ENCODE measurements at regions not wholly inside any gene's neighbourhood (a gene's known extent, or its start where the extent isn't known, plus 50 kb on each side); places are given as distances from the start of the nearest gene placed in this dataset.
A peak's percentile ranks its signal among the peaks of the same experiment; 100 is the strongest.

- Histone ChIP-seq H3K9me1 (ENCODE audit: insufficient read depth, low read length) (peaks cover 4% of the 10 kb centered on the region), H3K18ac (ENCODE audit: low read depth, low read length) (no peak overlapping the region), H3K36me3 (ENCODE audit: control insufficient read depth, insufficient read depth, low read length) (peaks cover 5% of the 10 kb centered on the region), H3K27me3 (ENCODE audit: control insufficient read depth, insufficient read depth, low read length) (no peaks in the 10 kb centered on the region), H4K5ac (ENCODE audit: low read depth, low read length) (no peak overlapping the region), H2BK120ac (ENCODE audit: low read depth, low read length) (no peak overlapping the region), H4K8ac (ENCODE audit: low read depth in 2 of 2, low read length in 2 of 2) (no peak overlapping the region), H3K4me2 (ENCODE audit: low read depth, low read length) (no peak overlapping the region), H3K9ac (ENCODE audit: low read depth, low read length) (no peak overlapping the region), H3K27ac (ENCODE audit: insufficient read depth, low read length) (no peak overlapping the region), H2AK9ac (replicated peaks; ENCODE audit: low read depth, low read length, poor library complexity) (no peak overlapping the region), H3K79me1 (ENCODE audit: low read depth in 1 of 2, low read length in 2 of 2) (peaks cover 31 to 53% of the 10 kb centered on the region in 2 experiments), H3K23ac (ENCODE audit: low read depth, low read length) (peak overlapping the region; percentile 41), H3K4me1 (ENCODE audit: control insufficient read depth, insufficient read depth, low read length) (peaks cover 2% of the 10 kb centered on the region; the same call in 1 of the 2 replicates), H3K56ac (ENCODE audit: extremely low read depth, insufficient read depth, low read length) (no peak overlapping the region), H4K91ac (ENCODE audit: insufficient read depth, low read depth, low read length) (no peak overlapping the region), H2BK5ac (ENCODE audit: low read depth, low read length, poor library complexity, severe bottlenecking) (no peak overlapping the region), H3K4ac (ENCODE audit: low read depth, low read length) (no peak overlapping the region), H3K4me3 (ENCODE audit: insufficient read depth, low read depth, low read length) (no peak overlapping the region), H3K9me3 (ENCODE audit: control insufficient read depth, insufficient read depth, low read length) (no peaks in the 10 kb centered on the region), H2AK5ac (ENCODE audit: low read depth, low read length) (no peak overlapping the region; the same call in 1 of the 2 replicates), H3K14ac (replicated peaks; ENCODE audit: low read depth, low read length) (no peak overlapping the region), H2AFZ (replicated peaks; ENCODE audit: low read length, poor library complexity) (no peak overlapping the region), H4K20me1 (ENCODE audit: insufficient read depth, low read length) (no peaks in the 10 kb centered on the region), H2BK15ac (ENCODE audit: low read depth, low read length) (no peak overlapping the region), H2BK20ac (ENCODE audit: low read depth, low read length) (no peak overlapping the region)
- TF ChIP-seq CEBPB (IDR thresholded peaks at IDR 0.05; ENCODE audit: low read depth, low read length) (no peak), RFX5 (IDR thresholded peaks at IDR 0.05; ENCODE audit: low read depth, low read length) (no peak), CHD1 (IDR thresholded peaks at IDR 0.05; ENCODE audit: low read depth, low read length) (no peak), MAZ (IDR thresholded peaks at IDR 0.05; ENCODE audit: borderline replicate concordance, low read depth, low read length) (no peak), MXI1 (IDR thresholded peaks at IDR 0.05; ENCODE audit: borderline replicate concordance, low read depth, low read length) (no peak), USF2 (IDR thresholded peaks at IDR 0.05; ENCODE audit: low read depth, low read length) (no peak), RCOR1 (IDR thresholded peaks at IDR 0.05; ENCODE audit: insufficient replicate concordance, low read length) (no peak), SMC3 (IDR thresholded peaks at IDR 0.05; ENCODE audit: low read depth, low read length) (no peak), RAD21 (IDR thresholded peaks at IDR 0.05; ENCODE audit: low read length) (no peak), CTCF (conservative IDR thresholded peaks at IDR 0.05; ENCODE audit: low read depth, low read length) (no peak), POLR2A (IDR thresholded peaks at IDR 0.05; ENCODE audit: low read depth, low read length) (no peak), BHLHE40 (IDR thresholded peaks at IDR 0.05; ENCODE audit: low read depth, low read length) (no peak), NFE2L2 (IDR thresholded peaks at IDR 0.05; ENCODE audit: low read depth, low read length) (no peak), MAFK (IDR thresholded peaks at IDR 0.05; ENCODE audit: low read depth, low read length) (no peak), FOS (IDR thresholded peaks at IDR 0.05; ENCODE audit: low read depth, low read length) (no peak)
- TF ChIP-seq, protein P1, sequence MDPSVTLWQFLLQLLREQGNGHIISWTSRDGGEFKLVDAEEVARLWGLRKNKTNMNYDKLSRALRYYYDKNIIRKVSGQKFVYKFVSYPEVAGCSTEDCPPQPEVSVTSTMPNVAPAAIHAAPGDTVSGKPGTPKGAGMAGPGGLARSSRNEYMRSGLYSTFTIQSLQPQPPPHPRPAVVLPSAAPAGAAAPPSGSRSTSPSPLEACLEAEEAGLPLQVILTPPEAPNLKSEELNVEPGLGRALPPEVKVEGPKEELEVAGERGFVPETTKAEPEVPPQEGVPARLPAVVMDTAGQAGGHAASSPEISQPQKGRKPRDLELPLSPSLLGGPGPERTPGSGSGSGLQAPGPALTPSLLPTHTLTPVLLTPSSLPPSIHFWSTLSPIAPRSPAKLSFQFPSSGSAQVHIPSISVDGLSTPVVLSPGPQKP (IDR thresholded peaks at IDR 0.05; ENCODE audit: borderline replicate concordance, low read depth, low read length) = no peak
- dilution Hi-C loops (cut with HindIII; ENCODE audit: low sequenced_read_pairs, unreplicated experiment) = no loop called here
- intact Hi-C loops (cut with micrococcal nuclease) = no loop called here
- BruUV-seq (replicated peaks) = no TSS peak
- no peak for ATAC-seq (ENCODE audit: low read depth)
- WGBS, 2 experiments (ENCODE audit: extremely low coverage in 2 of 2, insufficient read length in 1 of 2) = no CpG with 5 or more reads among the region's 4 CpGs
- no peak for DNase-seq
- ChIA-PET CTCF (no interaction called here), POLR2A (ENCODE audit: unreplicated experiment) (no interaction called here)
- in situ Hi-C loops (cut with MboI; ENCODE audit: low sequenced_read_pairs) = no loop called here
Measured at GRCh38 chr13:73989244-73989843, 144.9 kb downstream of the KLF12 start.
